NOMO-1 treated with dmso at 0.1 percent for 144 hours (cell line): ENCODE measurements at regions not wholly inside any gene's neighbourhood (a gene's known extent, or its start where the extent isn't known, plus 50 kb on each side); places are given as distances from the start of the nearest gene placed in this dataset.

Experiments
- DNase-seq: peaks from one replicate; lab custom pipeline; 2025; ENCODE audit not compliant: unreplicated experiment; lab: John Stamatoyannopoulos, UW

- no peak for DNase-seq
These were observed 253.7 kb downstream of the PDHA2 start for GRCh38 chr4:96093563-96093962.

GRCh38 chr4:96094183-96094582 is 254.3 kb downstream of the PDHA2 start:
- no peak for DNase-seq

- DNase-seq: no peak
These were observed 257.2 kb downstream of the PDHA2 start for GRCh38 chr4:96097040-96097607.

GRCh38 chr4:96097693-96098092 is 257.8 kb downstream of the PDHA2 start:
- no peak for DNase-seq

GRCh38 chr4:96099031-96099430 is 259.1 kb downstream of the PDHA2 start:
- DNase-seq: no peak

GRCh38 chr4:96102541-96103026 is 262.7 kb downstream of the PDHA2 start:
- DNase-seq: no peak

- no peak for DNase-seq
These were observed 263.2 kb downstream of the PDHA2 start for GRCh38 chr4:96103086-96103485.

- no peak for DNase-seq
These were observed 268.3 kb downstream of the PDHA2 start for GRCh38 chr4:96108146-96108545.

- DNase-seq: no peak
These were observed 272.7 kb downstream of the PDHA2 start for GRCh38 chr4:96112631-96113030.

- no peak for DNase-seq
These were observed 280.3 kb downstream of the PDHA2 start for GRCh38 chr4:96120206-96120605.

- DNase-seq: no peak
These were observed 286.3 kb downstream of the PDHA2 start for GRCh38 chr4:96126227-96126626.

GRCh38 chr4:96131186-96131585 is 291.3 kb downstream of the PDHA2 start:
- no peak for DNase-seq

GRCh38 chr4:96134806-96135205 is 294.9 kb downstream of the PDHA2 start:
- DNase-seq: no peak

GRCh38 chr4:96136056-96136455 is 296.2 kb downstream of the PDHA2 start:
- DNase-seq: no peak

GRCh38 chr4:96139251-96139929 is 299.5 kb downstream of the PDHA2 start:
- DNase-seq: no peak

- no peak for DNase-seq
These were observed 305.7 kb downstream of the PDHA2 start for GRCh38 chr4:96145601-96146000.

- DNase-seq: no peak
These were observed 306.8 kb downstream of the PDHA2 start for GRCh38 chr4:96146686-96147085.

GRCh38 chr4:96149894-96150293 is 310.0 kb downstream of the PDHA2 start:
- DNase-seq: no peak

- DNase-seq: no peak
These were observed 310.6 kb downstream of the PDHA2 start for GRCh38 chr4:96150466-96150865.

GRCh38 chr4:96152824-96153223 is 312.9 kb downstream of the PDHA2 start:
- DNase-seq: no peak

GRCh38 chr4:96154676-96155075 is 314.8 kb downstream of the PDHA2 start:
- no peak for DNase-seq

- no peak for DNase-seq
These were observed 322.7 kb downstream of the PDHA2 start for GRCh38 chr4:96162636-96163035.

GRCh38 chr4:96164814-96165351 is 325.0 kb downstream of the PDHA2 start:
- DNase-seq: no peak
